ENCODE measurements at regions not wholly inside any gene's neighbourhood (a gene's known extent, or its start where the extent isn't known, plus 50 kb on each side); places are given as distances from the start of the nearest gene placed in this dataset.

GRCh38 chr15:70201425-70201775 lies 103.7 kb upstream of the TLE3 start:
- DNase-seq (ENCODE audit: low read depth, low spot score) = no peak
- peak overlapping the region; percentile 45 for H3K9ac ChIP-seq (ENCODE audit: insufficient read length)
- peak overlapping the region; percentile 98 for H3K27ac ChIP-seq
- H3K36me3 ChIP-seq (ENCODE audit: insufficient read depth, low read length) = no peaks in the 10 kb centered on the region
- TF ChIP-seq FOXP2 (optimal IDR thresholded peaks at IDR 0.05; ENCODE audit: control extremely low read depth, extremely low read length, insufficient read depth) = no peak
- H3K4me3 ChIP-seq = peak overlapping the region; percentile 70
- no peaks in the 10 kb centered on the region for H3K9me3 ChIP-seq (ENCODE audit: low read depth, low read length)

- H3K4me3 ChIP-seq = peak overlapping the region; percentile 70
- peak; percentile 85 for DNase-seq (ENCODE audit: low read depth, low spot score)
- H3K9ac ChIP-seq (ENCODE audit: insufficient read length) = peak overlapping the region; percentile 55
- TF ChIP-seq EZH2 (IDR thresholded peaks at IDR 0.05) (no peak), POLR2AphosphoS5 (IDR thresholded peaks at IDR 0.05; ENCODE audit: borderline replicate concordance, low read depth, low read length) (peak; percentile 27; the same call in 1 of the 2 replicates), FOXP2 (optimal IDR thresholded peaks at IDR 0.05; ENCODE audit: control extremely low read depth, extremely low read length, insufficient read depth) (peak; percentile 97)
- peak overlapping the region; percentile 98 for H3K27ac ChIP-seq
- H3K36me3 ChIP-seq (ENCODE audit: insufficient read depth, low read length) = no peaks in the 10 kb centered on the region
- H3K9me3 ChIP-seq (ENCODE audit: low read depth, low read length) = no peaks in the 10 kb centered on the region
Observed at GRCh38 chr15:70200511-70201424, 103.1 kb upstream of the TLE3 start.

GRCh38 chr15:70199540-70200410 lies 102.1 kb upstream of the TLE3 start:
- H3K9me3 ChIP-seq (ENCODE audit: low read depth, low read length) = no peaks in the 10 kb centered on the region
- no peaks in the 10 kb centered on the region for H3K36me3 ChIP-seq (ENCODE audit: insufficient read depth, low read length)
- DNase-seq (ENCODE audit: low read depth, low spot score) = no peak
- H3K4me3 ChIP-seq = peak overlapping the region; percentile 70
- peak overlapping the region; percentile 98 for H3K27ac ChIP-seq
- H3K9ac ChIP-seq (ENCODE audit: insufficient read length) = peak overlapping the region; percentile 55
- TF ChIP-seq EZH2 (IDR thresholded peaks at IDR 0.05) (no peak), FOXP2 (optimal IDR thresholded peaks at IDR 0.05; ENCODE audit: control extremely low read depth, extremely low read length, insufficient read depth) (peak; percentile 72)

GRCh38 chr15:70199124-70199482 lies 101.4 kb upstream of the TLE3 start:
- peak overlapping the region; percentile 70 for H3K4me3 ChIP-seq
- TF ChIP-seq FOXP2 (optimal IDR thresholded peaks at IDR 0.05; ENCODE audit: control extremely low read depth, extremely low read length, insufficient read depth) (no peak), EZH2 (IDR thresholded peaks at IDR 0.05) (no peak), POLR2AphosphoS5 (IDR thresholded peaks at IDR 0.05; ENCODE audit: borderline replicate concordance, low read depth, low read length) (no peak)
- H3K36me3 ChIP-seq (ENCODE audit: insufficient read depth, low read length) = no peaks in the 10 kb centered on the region
- peak overlapping the region; percentile 98 for H3K27ac ChIP-seq
- no peak for DNase-seq (ENCODE audit: low read depth, low spot score)
- H3K9me3 ChIP-seq (ENCODE audit: low read depth, low read length) = no peaks in the 10 kb centered on the region
- no peak overlapping the region for H3K9ac ChIP-seq (ENCODE audit: insufficient read length)

DNA sequence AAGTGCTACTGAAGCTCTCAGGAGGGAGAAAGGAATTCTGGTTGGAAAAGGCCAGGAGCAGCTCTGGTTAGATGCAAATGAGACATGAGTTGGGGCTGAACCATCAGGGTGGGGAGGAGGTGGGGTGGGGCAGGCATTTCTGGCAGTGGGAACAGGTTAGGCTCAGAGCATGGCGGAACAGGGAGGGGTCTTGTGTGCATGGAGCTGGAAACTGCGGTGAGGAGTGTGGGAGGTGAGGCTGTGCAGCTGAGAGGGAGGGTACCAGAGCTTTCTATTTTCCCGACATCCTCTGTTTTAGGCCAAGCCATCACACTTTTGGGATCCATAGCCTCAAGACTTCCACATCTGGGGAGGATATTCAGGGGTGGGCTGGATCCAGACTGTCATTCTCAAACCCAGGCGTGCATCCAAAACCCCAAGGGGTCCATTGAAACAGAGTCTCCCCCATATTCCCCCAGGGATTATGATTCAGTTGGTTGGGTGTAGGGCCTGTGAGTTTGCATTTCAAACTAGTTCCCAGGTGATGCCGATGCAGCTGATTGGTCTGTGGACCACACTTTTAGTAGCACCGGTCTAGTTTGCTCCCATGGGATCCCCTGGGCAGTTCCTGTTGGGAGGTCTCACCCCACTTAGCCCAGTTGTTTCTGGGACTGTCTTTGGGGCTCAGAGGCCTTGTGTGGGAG lies 100.9 kb upstream of the TLE3 start:
- DNase-seq (ENCODE audit: low read depth, low spot score) = no peak
- Histone ChIP-seq H3K27ac (no peak overlapping the region), H3K9me3 (ENCODE audit: low read depth, low read length) (no peaks in the 10 kb centered on the region), H3K36me3 (ENCODE audit: insufficient read depth, low read length) (no peaks in the 10 kb centered on the region), H3K4me3 (no peak overlapping the region), H3K9ac (ENCODE audit: insufficient read length) (no peak overlapping the region)
- no peak for TF ChIP-seq FOXP2 (optimal IDR thresholded peaks at IDR 0.05; ENCODE audit: control extremely low read depth, extremely low read length, insufficient read depth)
- no peak for TF ChIP-seq EZH2 (IDR thresholded peaks at IDR 0.05)
- no peak for TF ChIP-seq POLR2AphosphoS5 (IDR thresholded peaks at IDR 0.05; ENCODE audit: borderline replicate concordance, low read depth, low read length)

DNA sequence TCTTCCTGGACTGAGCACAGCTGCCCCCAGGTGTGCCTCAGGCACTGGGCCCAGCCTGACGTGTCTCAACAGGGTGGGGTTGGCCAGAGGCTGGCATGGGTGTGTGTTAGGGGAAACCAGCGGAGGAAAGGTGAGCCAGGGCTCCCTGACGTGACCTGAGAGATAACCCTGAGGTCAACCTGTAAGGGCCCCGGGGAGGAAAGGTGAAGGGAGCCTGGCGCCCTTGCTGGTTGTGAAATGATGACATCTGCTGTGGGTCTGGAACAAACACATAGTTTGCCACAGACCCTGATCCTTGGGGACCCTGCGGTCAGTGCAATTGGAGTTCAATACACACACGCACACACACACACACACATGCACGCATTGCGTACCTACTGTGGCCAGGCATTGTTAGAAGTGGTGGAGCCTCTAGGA lies 100.2 kb upstream of the TLE3 start:
- no peak overlapping the region for H3K27ac ChIP-seq
- TF ChIP-seq POLR2AphosphoS5 (IDR thresholded peaks at IDR 0.05; ENCODE audit: borderline replicate concordance, low read depth, low read length) = no peak
- no peak for TF ChIP-seq FOXP2 (optimal IDR thresholded peaks at IDR 0.05; ENCODE audit: control extremely low read depth, extremely low read length, insufficient read depth)
- TF ChIP-seq EZH2 (IDR thresholded peaks at IDR 0.05) = no peak
- DNase-seq (ENCODE audit: low read depth, low spot score) = no peak
- H3K4me3 ChIP-seq = no peak overlapping the region
- H3K9ac ChIP-seq (ENCODE audit: insufficient read length) = no peak overlapping the region
- no peaks in the 10 kb centered on the region for H3K36me3 ChIP-seq (ENCODE audit: insufficient read depth, low read length)
- H3K9me3 ChIP-seq (ENCODE audit: low read depth, low read length) = no peaks in the 10 kb centered on the region

GRCh38 chr15:70197318-70197944 lies 99.7 kb upstream of the TLE3 start:
- Histone ChIP-seq H3K9ac (ENCODE audit: insufficient read length) (no peak overlapping the region), H3K9me3 (ENCODE audit: low read depth, low read length) (no peaks in the 10 kb centered on the region), H3K36me3 (ENCODE audit: insufficient read depth, low read length) (no peaks in the 10 kb centered on the region), H3K27ac (no peak overlapping the region; the same call in 1 of the 2 replicates), H3K4me3 (no peak overlapping the region)
- TF ChIP-seq FOXP2 (optimal IDR thresholded peaks at IDR 0.05; ENCODE audit: control extremely low read depth, extremely low read length, insufficient read depth) = no peak
- no peak for TF ChIP-seq POLR2AphosphoS5 (IDR thresholded peaks at IDR 0.05; ENCODE audit: borderline replicate concordance, low read depth, low read length)
- TF ChIP-seq EZH2 (IDR thresholded peaks at IDR 0.05) = no peak
- DNase-seq (ENCODE audit: low read depth, low spot score) = no peak

Measured in SK-N-MC (cell line).